H1 (cell line): ENCODE measurements at regions not wholly inside any gene's neighbourhood (a gene's known extent, or its start where the extent isn't known, plus 50 kb on each side); places are given as distances from the start of the nearest gene placed in this dataset.

Source experiments
- CTCF ChIA-PET: fragments of 300-600 bp; sonication (Branson Sonifier 250); formaldehyde crosslinking; loops from one replicate; lab custom pipeline; 2021; ENCODE audit not compliant: partially characterized antibody; lab: Charles Lee
- POLR2A ChIA-PET: fragments of 300-600 bp; sonication (Branson Sonifier 250); formaldehyde crosslinking; loops from one replicate; lab custom pipeline; 2021; ENCODE audit warnings: inconsistent platforms; ENCODE audit not compliant: partially characterized antibody; lab: Charles Lee
- DNase-seq, 2 experiments: peaks; one replicate each; pipeline versions ENCODE4 v3.0.0 to v3.0.0-alpha.2; 2010 to 2022; ENCODE audit warnings: low spot score in 2 of 2, low read depth in 1 of 2, mixed read lengths in 1 of 2
- FAIRE-seq: peaks from 2 replicates; lab custom pipeline; 2011; peaks lifted over from hg19 to GRCh38; lab: Jason Lieb, UNC
- H2AFZ ChIP-seq: 2 replicates; pipeline ENCODE4 v1.8.1; 2012; ENCODE audit warnings: low read length, inconsistent platforms
- H2AK5ac ChIP-seq: 2 replicates; pipeline ENCODE4 v1.6.1; 2013; ENCODE audit warnings: low read depth, low read length
- H2BK120ac ChIP-seq: replicated peaks from 2 replicates; pipeline ENCODE3; 2013; ENCODE audit warnings: low read depth, low read length, inconsistent platforms
- H2BK12ac ChIP-seq: 2 replicates; pipeline ENCODE4 v1.6.1; 2013; ENCODE audit warnings: low read depth, low read length
- H2BK15ac ChIP-seq: 2 replicates; pipeline ENCODE4 v1.6.1; 2013; ENCODE audit warnings: low read length
- H2BK20ac ChIP-seq: 2 replicates; pipeline ENCODE4 v1.6.1; 2013; ENCODE audit warnings: low read length
- H2BK5ac ChIP-seq: 2 replicates; pipeline ENCODE4 v1.6.1; 2013; ENCODE audit warnings: low read depth, low read length
- H3K14ac ChIP-seq: 2 replicates; pipeline ENCODE4 v1.6.1; 2013; ENCODE audit warnings: inconsistent platforms; ENCODE audit not compliant: insufficient read length
- H3K18ac ChIP-seq: 2 replicates; pipeline ENCODE4 v1.6.1; 2013; ENCODE audit warnings: low read length; ENCODE audit errors: extremely low read depth
- H3K23ac ChIP-seq: 2 replicates; pipeline ENCODE4 v1.6.1; 2013; ENCODE audit warnings: inconsistent platforms; ENCODE audit not compliant: insufficient read length
- H3K23me2 ChIP-seq: 2 replicates; pipeline ENCODE4 v1.6.1; 2013; ENCODE audit warnings: low read depth, low read length
- H3K27ac ChIP-seq: 2 replicates; pipeline ENCODE4 v1.6.1; 2011; ENCODE audit warnings: low read depth, low read length, inconsistent platforms
- H3K27me3 ChIP-seq, 4 experiments: replicated peaks in 1 of 4; 1 replicate in 1 of 4; 2 replicates in 3 of 4; pipeline versions ENCODE4 v1.6.1 to v1.8.1; 2011 to 2013; ENCODE audit warnings: low read length in 3 of 4, mild to moderate bottlenecking in 3 of 4, inconsistent platforms in 2 of 4, mixed read lengths in 2 of 4, moderate library complexity in 1 of 4; ENCODE audit not compliant: control insufficient read depth in 3 of 4, insufficient read depth in 3 of 4; ENCODE audit errors: extremely low read depth in 1 of 4
- H3K36me3 ChIP-seq, 4 experiments: 2 replicates each; pipeline versions ENCODE4 v1.6.1 to v1.8.1; 2011 to 2013; ENCODE audit warnings: mild to moderate bottlenecking in 4 of 4, low read length in 3 of 4, moderate library complexity in 2 of 4, control low read depth in 1 of 4, inconsistent platforms in 1 of 4; ENCODE audit not compliant: insufficient read depth in 4 of 4, control insufficient read depth in 2 of 4
- H3K4ac ChIP-seq: replicated peaks from 2 replicates; pipeline ENCODE3; 2013; ENCODE audit warnings: low read length, low read depth, mixed read lengths, inconsistent platforms; ENCODE audit not compliant: insufficient read length
- H3K4me1 ChIP-seq, 4 experiments: replicated peaks in 1 of 4; 1 replicate in 1 of 4; 2 replicates in 3 of 4; pipeline versions ENCODE4 v1.6.1 to v1.8.1; 2011 to 2013; ENCODE audit warnings: low read length in 3 of 4, inconsistent platforms in 2 of 4, mixed read lengths in 1 of 4; ENCODE audit not compliant: insufficient read depth in 4 of 4, control insufficient read depth in 3 of 4
- H3K4me2 ChIP-seq, 2 experiments: 2 replicates each; pipeline versions ENCODE4 v1.6.1 to v1.8.1; 2011 to 2013; ENCODE audit warnings: low read depth in 2 of 2, low read length in 2 of 2, control low read depth in 1 of 2, inconsistent platforms in 1 of 2, mild to moderate bottlenecking in 1 of 2; ENCODE audit not compliant: insufficient read depth in 1 of 2
- H3K4me3 ChIP-seq, 4 experiments: fragments of 200-600, 300-600 bp in 1 of 4; sonication (generic), shearing (Covaris generic), sonication (Bioruptor Twin) in 1 of 4; 2 replicates each; pipeline versions ENCODE4 v1.5.1 to v1.8.1; 2011 to 2016; ENCODE audit warnings: low read length in 4 of 4, low read depth in 3 of 4, control low read depth in 2 of 4, inconsistent platforms in 2 of 4, mild to moderate bottlenecking in 2 of 4, mixed read lengths in 1 of 4, moderate library complexity in 1 of 4; ENCODE audit not compliant: insufficient read depth in 2 of 4; ENCODE audit errors: extremely low read depth in 1 of 4
- H3K56ac ChIP-seq: replicated peaks from 2 replicates; pipeline ENCODE3; 2013; ENCODE audit warnings: low read depth, mild to moderate bottlenecking, mixed read lengths, low read length, inconsistent platforms; ENCODE audit not compliant: insufficient read length
- H3K79me1 ChIP-seq: 2 replicates; pipeline ENCODE4 v1.6.1; 2013; ENCODE audit warnings: low read depth, low read length, control low read depth
- H3K79me2 ChIP-seq, 2 experiments: 2 replicates each; pipeline versions ENCODE4 v1.6.1 to v1.8.1; 2012 to 2013; ENCODE audit warnings: low read length in 2 of 2, mild to moderate bottlenecking in 2 of 2, inconsistent platforms in 1 of 2; ENCODE audit not compliant: insufficient read depth in 2 of 2, control insufficient read depth in 1 of 2
- H3K9ac ChIP-seq, 4 experiments: replicated peaks in 1 of 4; 1 replicate in 1 of 4; 2 replicates in 3 of 4; pipeline versions ENCODE4 v1.6.1 to v1.8.1; 2011 to 2013; ENCODE audit warnings: low read depth in 3 of 4, low read length in 3 of 4, control low read depth in 2 of 4, mild to moderate bottlenecking in 2 of 4, moderate library complexity in 2 of 4, inconsistent platforms in 1 of 4; ENCODE audit errors: extremely low read depth in 1 of 4
- H3K9me3 ChIP-seq, 2 experiments: 2 replicates each; pipeline versions ENCODE4 v1.6.1 to v1.8.1; 2012 to 2013; ENCODE audit warnings: mild to moderate bottlenecking in 2 of 2, moderate library complexity in 2 of 2, control low read depth in 1 of 2, inconsistent platforms in 1 of 2, low read depth in 1 of 2, low read length in 1 of 2, mixed read lengths in 1 of 2; ENCODE audit not compliant: insufficient read depth in 2 of 2
- H4K20me1 ChIP-seq, 2 experiments: replicated peaks in 1 of 2; 2 replicates each; pipeline versions ENCODE3 to v1.8.1; 2011 to 2013; ENCODE audit warnings: inconsistent platforms in 2 of 2, low read length in 2 of 2, mild to moderate bottlenecking in 1 of 2; ENCODE audit not compliant: insufficient read depth in 2 of 2, control insufficient read depth in 1 of 2
- H4K5ac ChIP-seq: 2 replicates; pipeline ENCODE4 v1.6.1; 2013; ENCODE audit warnings: low read length, low read depth, mixed read lengths, inconsistent platforms; ENCODE audit not compliant: insufficient read length
- H4K8ac ChIP-seq: 2 replicates; pipeline ENCODE4 v1.8.0; 2013; ENCODE audit warnings: mild to moderate bottlenecking, moderate library complexity, low read length, inconsistent platforms; ENCODE audit not compliant: insufficient read depth; ENCODE audit errors: extremely low read depth
- H4K91ac ChIP-seq: replicated peaks from 2 replicates; pipeline ENCODE3; 2013; ENCODE audit warnings: low read length, mixed read lengths, inconsistent platforms; ENCODE audit not compliant: insufficient read length
- EZH2 ChIP-seq: fragments of 200-600 bp; sonication (generic); IDR thresholded peaks from 2 replicates; pipeline ENCODE4 v1.7.1; 2012; ENCODE audit warnings: low read depth, mild to moderate bottlenecking, moderate library complexity, low read length, inconsistent platforms; ENCODE audit not compliant: severe bottlenecking
- GABPA ChIP-seq: IDR thresholded peaks from 2 replicates; pipeline ENCODE4 v1.6.1; 2011; ENCODE audit warnings: mild to moderate bottlenecking, low read length, moderate library complexity, borderline replicate concordance; ENCODE audit not compliant: insufficient read depth
- RXRA ChIP-seq: IDR thresholded peaks from 2 replicates; pipeline ENCODE4 v1.6.1; 2011; ENCODE audit warnings: low read depth, mild to moderate bottlenecking, low read length, moderate library complexity; ENCODE audit not compliant: insufficient read depth
- WGBS, 2 experiments: shearing (Covaris generic) in 1 of 2; methylation state at CpG; one replicate each; pipeline versions ENCODE4 v1.1.6 to v1.1.7; 2013 to 2015; ENCODE audit warnings: low lambda C conversion rate in 2 of 2, mixed read lengths in 2 of 2, inconsistent platforms in 1 of 2, low coverage in 1 of 2, missing lambda C conversion rate in 1 of 2; ENCODE audit not compliant: insufficient replicate concordance in 2 of 2, insufficient coverage in 1 of 2, insufficient read length in 1 of 2; ENCODE audit errors: extremely low coverage in 1 of 2, missing lambda C conversion rate in 1 of 2; 5-methylcytosine and 5-hydroxymethylcytosine counted together
- TF ChIP-seq, protein P1 (sequence below), 3 experiments: IDR thresholded peaks; 1 replicate in 2 of 3; 2 replicates in 1 of 3; pipeline versions ENCODE4 v1.5.1 to v1.6.1; 2011; ENCODE audit warnings: low read length in 3 of 3, mild to moderate bottlenecking in 3 of 3, inconsistent platforms in 2 of 3, low read depth in 1 of 3, moderate library complexity in 1 of 3; ENCODE audit not compliant: insufficient read depth in 1 of 3; ENCODE audit errors: control extremely low read depth in 1 of 3

- no peak overlapping the region for H3K4me3 ChIP-seq
- H3K56ac ChIP-seq, result no peak overlapping the region
- no peak overlapping the region for H2BK120ac ChIP-seq
- H3K79me1 ChIP-seq, result no peaks in the 10 kb centered on the region
- no peak overlapping the region for H3K9ac ChIP-seq
- 100% methylated on average over 1 of the region's 1 CpG; no CpG with 5 or more reads in 1 of the 2 experiments for WGBS, 2 experiments
- H3K4me1 ChIP-seq, result no peaks in the 10 kb centered on the region
- H3K79me2 ChIP-seq, result no peaks in the 10 kb centered on the region
- H2BK5ac ChIP-seq, result no peak overlapping the region
- DNase-seq, result no peak
- FAIRE-seq, result no peak
- H3K36me3 ChIP-seq, result no peaks in the 10 kb centered on the region; a peak in 1 of 8 replicates
- no peaks in the 10 kb centered on the region for H3K9me3 ChIP-seq
- no peak overlapping the region for H2AK5ac ChIP-seq
- H3K27me3 ChIP-seq, result peaks cover 0 to 1% (median 0%) of the 10 kb centered on the region in 4 experiments; a peak in 1 of 7 replicates
- no peak overlapping the region for H2BK20ac ChIP-seq
- H3K4ac ChIP-seq, result no peak overlapping the region
- no peak overlapping the region for H3K18ac ChIP-seq
- H3K23me2 ChIP-seq, result no peaks in the 10 kb centered on the region
- no peak overlapping the region for H4K5ac ChIP-seq
- no peak overlapping the region for H3K27ac ChIP-seq
- no peak overlapping the region for H4K91ac ChIP-seq
- H2AFZ ChIP-seq, result no peak overlapping the region
- H3K23ac ChIP-seq, result no peak overlapping the region
- no peak overlapping the region for H4K8ac ChIP-seq
- H3K4me2 ChIP-seq, result no peak overlapping the region
- H4K20me1 ChIP-seq, result no peaks in the 10 kb centered on the region
- H3K14ac ChIP-seq, result no peak overlapping the region
- no peak overlapping the region for H2BK15ac ChIP-seq
- POLR2A ChIA-PET, result no interaction called here
- H2BK12ac ChIP-seq, result no peak overlapping the region
- CTCF ChIA-PET, result no interaction called here
- TF ChIP-seq, protein P1, sequence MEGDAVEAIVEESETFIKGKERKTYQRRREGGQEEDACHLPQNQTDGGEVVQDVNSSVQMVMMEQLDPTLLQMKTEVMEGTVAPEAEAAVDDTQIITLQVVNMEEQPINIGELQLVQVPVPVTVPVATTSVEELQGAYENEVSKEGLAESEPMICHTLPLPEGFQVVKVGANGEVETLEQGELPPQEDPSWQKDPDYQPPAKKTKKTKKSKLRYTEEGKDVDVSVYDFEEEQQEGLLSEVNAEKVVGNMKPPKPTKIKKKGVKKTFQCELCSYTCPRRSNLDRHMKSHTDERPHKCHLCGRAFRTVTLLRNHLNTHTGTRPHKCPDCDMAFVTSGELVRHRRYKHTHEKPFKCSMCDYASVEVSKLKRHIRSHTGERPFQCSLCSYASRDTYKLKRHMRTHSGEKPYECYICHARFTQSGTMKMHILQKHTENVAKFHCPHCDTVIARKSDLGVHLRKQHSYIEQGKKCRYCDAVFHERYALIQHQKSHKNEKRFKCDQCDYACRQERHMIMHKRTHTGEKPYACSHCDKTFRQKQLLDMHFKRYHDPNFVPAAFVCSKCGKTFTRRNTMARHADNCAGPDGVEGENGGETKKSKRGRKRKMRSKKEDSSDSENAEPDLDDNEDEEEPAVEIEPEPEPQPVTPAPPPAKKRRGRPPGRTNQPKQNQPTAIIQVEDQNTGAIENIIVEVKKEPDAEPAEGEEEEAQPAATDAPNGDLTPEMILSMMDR (IDR thresholded peaks at IDR 0.05; ENCODE audit: control extremely low read depth in 1 of 3, insufficient read depth in 1 of 3, low read depth in 1 of 3, low read length in 3 of 3), result no peak
- TF ChIP-seq GABPA (no peak), RXRA (no peak), EZH2 (no peak)
These were observed 1945.3 kb upstream of the RAG2 start for GRCh38 chr11:38543311-38543710.
